ENCODE measurements at regions not wholly inside any gene's neighbourhood (a gene's known extent, or its start where the extent isn't known, plus 50 kb on each side); places are given as distances from the start of the nearest gene placed in this dataset.

- no peak for TF ChIP-seq EZH2 (IDR thresholded peaks at IDR 0.05; ENCODE audit: borderline replicate concordance, insufficient read depth, low read depth, low read length, poor library complexity, severe bottlenecking)
- TF ChIP-seq CTCF (IDR thresholded peaks at IDR 0.05), result no peak
Observed at GRCh38 chr5:6950860-6951259, 237.6 kb downstream of the TENT4A start.
